ENCODE measurements at regions not wholly inside any gene's neighbourhood (a gene's known extent, or its start where the extent isn't known, plus 50 kb on each side); places are given as distances from the start of the nearest gene placed in this dataset.

GRCh38 chr2:64363848-64364247, 90.1 kb upstream of the LGALSL start:
- no peak for TF ChIP-seq POLR2A (IDR thresholded peaks at IDR 0.05)
- no peak for TF ChIP-seq CTCF (IDR thresholded peaks at IDR 0.05)
- no peak for TF ChIP-seq POLR2AphosphoS5 (IDR thresholded peaks at IDR 0.05)

Measured in breast epithelium (tissue), 3 donors.